Central memory CD8-positive, alpha-beta T cell (primary cell): ENCODE measurements at regions not wholly inside any gene's neighbourhood (a gene's known extent, or its start where the extent isn't known, plus 50 kb on each side); places are given as distances from the start of the nearest gene placed in this dataset.

Experiments
- ATAC-seq: fragments of 150-1000 bp; cut with Tn5 transposase; replicated peaks from 2 replicates; pipeline ENCODE4 v1.10.0; 2022; ENCODE audit warnings: mild to moderate bottlenecking, moderate FRiP score, moderate number of reproducible peaks; ENCODE audit not compliant: poor library complexity, severe bottlenecking; ENCODE audit errors: extremely low read depth
- DNase-seq, 2 donors: peaks; one replicate each; pipeline ENCODE4 v3.0.0; 2021; ENCODE audit warnings: low spot score in 2 of 2
- H3K27ac Mint-ChIP-seq: one replicate; pipeline ENCODE4 v1.8.0; 2022; ENCODE audit warnings: low read depth, mild to moderate bottlenecking, moderate library complexity, mixed read lengths
- H3K27me3 Mint-ChIP-seq: one replicate; pipeline ENCODE4 v1.8.0; 2022; ENCODE audit warnings: mixed read lengths
- H3K36me3 Mint-ChIP-seq: one replicate; pipeline ENCODE4 v1.8.0; 2022; ENCODE audit warnings: mild to moderate bottlenecking, moderate library complexity, mixed read lengths; ENCODE audit not compliant: insufficient read depth
- H3K4me1 Mint-ChIP-seq: one replicate; pipeline ENCODE4 v1.8.0; 2022; ENCODE audit warnings: mixed read lengths
- H3K4me3 Mint-ChIP-seq: one replicate; pipeline ENCODE4 v1.8.0; 2022; ENCODE audit warnings: mild to moderate bottlenecking, moderate library complexity, mixed read lengths
- H3K9me3 Mint-ChIP-seq: one replicate; pipeline ENCODE4 v1.8.0; 2022; ENCODE audit warnings: mixed read lengths

GRCh38 chr2:12113412-12113811, 367.0 kb downstream of the LPIN1 start:
- no peaks in the 10 kb centered on the region for H3K9me3 Mint-ChIP-seq
- peaks cover 2% of the 10 kb centered on the region for H3K36me3 Mint-ChIP-seq
- H3K4me3 Mint-ChIP-seq: no peak overlapping the region
- peaks cover 29% of the 10 kb centered on the region for H3K4me1 Mint-ChIP-seq
- ATAC-seq (no peak), DNase-seq (no peak)
- H3K27me3 Mint-ChIP-seq: no peaks in the 10 kb centered on the region
- no peak overlapping the region for H3K27ac Mint-ChIP-seq

- no peaks in the 10 kb centered on the region for H3K27me3 Mint-ChIP-seq
- no peaks in the 10 kb centered on the region for H3K9me3 Mint-ChIP-seq
- no peak overlapping the region for H3K27ac Mint-ChIP-seq
- peaks cover 25% of the 10 kb centered on the region for H3K4me1 Mint-ChIP-seq
- peaks cover 2% of the 10 kb centered on the region for H3K36me3 Mint-ChIP-seq
- DNase-seq (no peak), ATAC-seq (no peak)
- no peak overlapping the region for H3K4me3 Mint-ChIP-seq
These were observed 368.4 kb downstream of the LPIN1 start for GRCh38 chr2:12114816-12115215.

DNA sequence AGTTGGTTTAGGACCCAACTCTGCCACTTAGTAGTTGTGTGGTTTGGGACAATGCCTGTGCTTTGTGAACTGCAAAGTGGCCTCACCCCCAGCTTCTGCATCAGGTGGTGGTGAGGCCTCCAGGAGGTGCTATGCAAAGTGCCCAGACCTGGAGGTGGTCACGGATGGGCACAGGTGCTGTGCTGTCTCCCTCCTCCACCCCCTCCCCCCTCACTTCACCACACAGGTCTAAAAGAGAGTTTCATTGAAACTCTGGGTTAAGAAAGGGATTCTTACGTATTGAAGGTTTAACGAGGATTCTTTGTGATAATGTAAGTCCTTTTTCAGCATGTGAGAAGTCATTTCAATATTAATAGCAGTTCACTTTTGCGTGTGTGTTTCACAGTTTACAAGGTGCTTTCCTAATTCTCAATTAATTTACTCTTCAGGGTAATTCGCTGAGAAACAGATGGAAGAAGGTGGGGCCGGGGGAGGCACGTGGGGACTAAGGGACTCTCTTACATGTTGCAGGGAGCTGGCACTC, 369.9 kb downstream of the LPIN1 start:
- H3K27me3 Mint-ChIP-seq: no peaks in the 10 kb centered on the region
- no peak overlapping the region for H3K4me3 Mint-ChIP-seq
- no peak for ATAC-seq
- peaks cover 10% of the 10 kb centered on the region for H3K4me1 Mint-ChIP-seq
- H3K36me3 Mint-ChIP-seq: peaks cover under 1% of the 10 kb centered on the region
- DNase-seq: no peak
- H3K9me3 Mint-ChIP-seq: no peaks in the 10 kb centered on the region
- H3K27ac Mint-ChIP-seq: no peak overlapping the region

GRCh38 chr2:12119841-12120240, 373.4 kb downstream of the LPIN1 start:
- no peak for ATAC-seq
- DNase-seq: no peak
- no peaks in the 10 kb centered on the region for H3K36me3 Mint-ChIP-seq
- no peaks in the 10 kb centered on the region for H3K27me3 Mint-ChIP-seq
- H3K27ac Mint-ChIP-seq: no peak overlapping the region
- no peaks in the 10 kb centered on the region for H3K9me3 Mint-ChIP-seq
- H3K4me3 Mint-ChIP-seq: no peak overlapping the region
- H3K4me1 Mint-ChIP-seq: no peaks in the 10 kb centered on the region

- no peak for DNase-seq
- no peak for ATAC-seq
- H3K27me3 Mint-ChIP-seq: no peaks in the 10 kb centered on the region
- H3K9me3 Mint-ChIP-seq: no peaks in the 10 kb centered on the region
- no peak overlapping the region for H3K4me3 Mint-ChIP-seq
- H3K4me1 Mint-ChIP-seq: no peaks in the 10 kb centered on the region
- no peaks in the 10 kb centered on the region for H3K36me3 Mint-ChIP-seq
- H3K27ac Mint-ChIP-seq: no peak overlapping the region
These were observed 374.1 kb downstream of the LPIN1 start for GRCh38 chr2:12120281-12121150.

- Mint-ChIP-seq H3K27ac (no peak overlapping the region), H3K4me3 (no peak overlapping the region), H3K9me3 (no peaks in the 10 kb centered on the region), H3K36me3 (no peaks in the 10 kb centered on the region), H3K27me3 (no peaks in the 10 kb centered on the region), H3K4me1 (no peaks in the 10 kb centered on the region)
- ATAC-seq (no peak), DNase-seq (no peak)
These were observed 378.4 kb downstream of the LPIN1 start for GRCh38 chr2:12124790-12125189.

- ATAC-seq (no peak), DNase-seq (no peak)
- H3K27me3 Mint-ChIP-seq: no peaks in the 10 kb centered on the region
- H3K9me3 Mint-ChIP-seq: no peaks in the 10 kb centered on the region
- no peak overlapping the region for H3K27ac Mint-ChIP-seq
- no peaks in the 10 kb centered on the region for H3K36me3 Mint-ChIP-seq
- H3K4me3 Mint-ChIP-seq: no peak overlapping the region
- no peaks in the 10 kb centered on the region for H3K4me1 Mint-ChIP-seq
These were observed 379.9 kb downstream of the LPIN1 start for GRCh38 chr2:12126318-12126717.

- no peak for DNase-seq
- Mint-ChIP-seq H3K27me3 (no peaks in the 10 kb centered on the region), H3K4me3 (peak overlapping the region; percentile 25), H3K4me1 (no peaks in the 10 kb centered on the region), H3K36me3 (no peaks in the 10 kb centered on the region), H3K9me3 (no peaks in the 10 kb centered on the region), H3K27ac (peak overlapping the region; percentile 45)
- ATAC-seq: peak; percentile 78
These were observed 381.2 kb downstream of the LPIN1 start for GRCh38 chr2:12127638-12128037.

GRCh38 chr2:12131975-12132374, 385.5 kb downstream of the LPIN1 start:
- ATAC-seq (no peak), DNase-seq (no peak)
- no peaks in the 10 kb centered on the region for H3K9me3 Mint-ChIP-seq
- H3K4me3 Mint-ChIP-seq: no peak overlapping the region
- H3K27ac Mint-ChIP-seq: no peak overlapping the region
- H3K27me3 Mint-ChIP-seq: no peaks in the 10 kb centered on the region
- H3K4me1 Mint-ChIP-seq: no peaks in the 10 kb centered on the region
- no peaks in the 10 kb centered on the region for H3K36me3 Mint-ChIP-seq

GRCh38 chr2:12141618-12142258, 395.3 kb downstream of the LPIN1 start:
- Mint-ChIP-seq H3K27ac (no peak overlapping the region), H3K27me3 (no peaks in the 10 kb centered on the region), H3K36me3 (no peaks in the 10 kb centered on the region), H3K4me3 (no peak overlapping the region), H3K4me1 (peaks cover 8% of the 10 kb centered on the region), H3K9me3 (no peaks in the 10 kb centered on the region)
- ATAC-seq: no peak
- DNase-seq: no peak

- Mint-ChIP-seq H3K27ac (no peak overlapping the region), H3K4me1 (no peaks in the 10 kb centered on the region), H3K9me3 (no peaks in the 10 kb centered on the region), H3K27me3 (peaks cover 11% of the 10 kb centered on the region), H3K4me3 (no peak overlapping the region), H3K36me3 (peaks cover 1% of the 10 kb centered on the region)
- DNase-seq: no peak
- no peak for ATAC-seq
These were observed 405.3 kb downstream of the LPIN1 start for GRCh38 chr2:12151716-12152115.

DNA sequence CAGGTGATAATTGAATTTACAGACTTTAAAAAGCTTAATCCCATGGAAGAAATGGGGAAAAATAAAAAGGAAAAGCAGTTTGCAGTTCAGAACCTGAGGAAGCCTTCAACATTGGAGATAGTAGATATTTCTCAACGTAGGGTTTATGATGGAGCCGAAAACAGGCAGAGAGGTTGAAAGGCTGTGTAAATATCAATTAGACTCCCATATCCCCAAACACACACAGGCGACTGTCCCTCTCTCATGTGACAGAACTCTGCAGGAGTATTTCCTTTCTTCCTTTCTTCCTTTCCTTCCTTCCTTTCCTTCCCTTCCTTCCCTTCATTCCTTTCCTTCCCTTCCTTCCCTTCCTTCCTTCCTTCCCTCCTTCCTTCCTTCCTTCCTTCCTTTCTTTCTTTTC, 406.5 kb downstream of the LPIN1 start:
- Mint-ChIP-seq H3K4me1 (no peaks in the 10 kb centered on the region), H3K27ac (no peak overlapping the region), H3K36me3 (peaks cover 1% of the 10 kb centered on the region), H3K27me3 (peaks cover 11% of the 10 kb centered on the region), H3K9me3 (no peaks in the 10 kb centered on the region), H3K4me3 (no peak overlapping the region)
- ATAC-seq (no peak), DNase-seq (no peak)
